ENCODE measurements at regions not wholly inside any gene's neighbourhood (a gene's known extent, or its start where the extent isn't known, plus 50 kb on each side); places are given as distances from the start of the nearest gene placed in this dataset.

- POLR2A ChIA-PET (ENCODE audit: low non-redundant PET), result no interaction called here
- peak; percentile 31; the same call in 1 of the 2 replicates for TF ChIP-seq CTCF (conservative IDR thresholded peaks at IDR 0.05; ENCODE audit: low read depth, low read length)
- no peak for TF ChIP-seq EZH2 (IDR thresholded peaks at IDR 0.05; ENCODE audit: borderline replicate concordance, low read depth, low read length, poor library complexity, severe bottlenecking)
- Histone ChIP-seq H3K36me3 (ENCODE audit: insufficient read depth, low read length, poor library complexity, severe bottlenecking) (no peaks in the 10 kb centered on the region), H3K4me3 (ENCODE audit: low read depth, low read length, poor library complexity, severe bottlenecking) (no peak overlapping the region), H3K4me1 (ENCODE audit: insufficient read depth, low read length, poor library complexity, severe bottlenecking) (no peaks in the 10 kb centered on the region), H3K27ac (ENCODE audit: low read depth, low read length, poor library complexity, severe bottlenecking) (no peak overlapping the region), H3K9me3 (ENCODE audit: low read depth, low read length, poor library complexity, severe bottlenecking) (no peaks in the 10 kb centered on the region), H3K27me3 (replicated peaks; ENCODE audit: insufficient read depth, low read depth, low read length, poor library complexity) (peaks cover 24% of the 10 kb centered on the region)
- CTCF ChIA-PET, result no interaction called here
- DNase-seq (ENCODE audit: low spot score), result no peak
- BruUV-seq (replicated peaks), result no TSS peak
- intact Hi-C loops (cut with micrococcal nuclease; ENCODE audit: unreplicated experiment), result no loop called here
These were observed 56.0 kb upstream of the CTXND1 start for GRCh38 chr15:80308002-80308401.

GRCh38 chr15:80309769-80310384, 57.9 kb upstream of the CTXND1 start:
- H3K27ac ChIP-seq (ENCODE audit: low read depth, low read length, poor library complexity, severe bottlenecking), result no peak overlapping the region
- no peaks in the 10 kb centered on the region for H3K4me1 ChIP-seq (ENCODE audit: insufficient read depth, low read length, poor library complexity, severe bottlenecking)
- TF ChIP-seq EZH2 (IDR thresholded peaks at IDR 0.05; ENCODE audit: borderline replicate concordance, low read depth, low read length, poor library complexity, severe bottlenecking), result no peak
- TF ChIP-seq CTCF (conservative IDR thresholded peaks at IDR 0.05; ENCODE audit: low read depth, low read length), result peak; percentile 60
- no peaks in the 10 kb centered on the region for H3K36me3 ChIP-seq (ENCODE audit: insufficient read depth, low read length, poor library complexity, severe bottlenecking)
- H3K27me3 ChIP-seq (replicated peaks; ENCODE audit: insufficient read depth, low read depth, low read length, poor library complexity), result peaks cover 25% of the 10 kb centered on the region
- H3K4me3 ChIP-seq (ENCODE audit: low read depth, low read length, poor library complexity, severe bottlenecking), result no peak overlapping the region
- POLR2A ChIA-PET (ENCODE audit: low non-redundant PET), result no interaction called here
- intact Hi-C loops (cut with micrococcal nuclease; ENCODE audit: unreplicated experiment), result no loop called here
- no TSS peak for BruUV-seq (replicated peaks)
- peak; percentile 11 for DNase-seq (ENCODE audit: low spot score)
- H3K9me3 ChIP-seq (ENCODE audit: low read depth, low read length, poor library complexity, severe bottlenecking), result no peaks in the 10 kb centered on the region
- CTCF ChIA-PET, result no interaction called here

- Histone ChIP-seq H3K27ac (ENCODE audit: low read depth, low read length, poor library complexity, severe bottlenecking) (no peak overlapping the region), H3K9me3 (ENCODE audit: low read depth, low read length, poor library complexity, severe bottlenecking) (no peaks in the 10 kb centered on the region), H3K36me3 (ENCODE audit: insufficient read depth, low read length, poor library complexity, severe bottlenecking) (no peaks in the 10 kb centered on the region), H3K4me3 (ENCODE audit: low read depth, low read length, poor library complexity, severe bottlenecking) (no peak overlapping the region), H3K27me3 (replicated peaks; ENCODE audit: insufficient read depth, low read depth, low read length, poor library complexity) (peaks cover 28% of the 10 kb centered on the region), H3K4me1 (ENCODE audit: insufficient read depth, low read length, poor library complexity, severe bottlenecking) (no peaks in the 10 kb centered on the region)
- intact Hi-C loops (cut with micrococcal nuclease; ENCODE audit: unreplicated experiment), result no loop called here
- ChIA-PET POLR2A (ENCODE audit: low non-redundant PET) (no interaction called here), CTCF (no interaction called here)
- no peak for TF ChIP-seq EZH2 (IDR thresholded peaks at IDR 0.05; ENCODE audit: borderline replicate concordance, low read depth, low read length, poor library complexity, severe bottlenecking)
- TF ChIP-seq CTCF (conservative IDR thresholded peaks at IDR 0.05; ENCODE audit: low read depth, low read length), result no peak
- no peak for DNase-seq (ENCODE audit: low spot score)
- BruUV-seq (replicated peaks), result no TSS peak
These were observed 58.8 kb upstream of the CTXND1 start for GRCh38 chr15:80310776-80311175.
